IPS DF 6.9 (cell line): ENCODE measurements at regions not wholly inside any gene's neighbourhood (a gene's known extent, or its start where the extent isn't known, plus 50 kb on each side); places are given as distances from the start of the nearest gene placed in this dataset.

Source experiments
- DNase-seq: peaks from one replicate; pipeline ENCODE4 v3.0.0-alpha.2; 2013; ENCODE audit warnings: low read depth, low spot score
- H3K27ac ChIP-seq: one replicate; pipeline ENCODE4 v1.5.1; 2013; ENCODE audit warnings: low read length, control low read depth
- H3K27me3 ChIP-seq: 2 replicates; pipeline ENCODE4 v1.6.1; 2013; ENCODE audit warnings: mild to moderate bottlenecking, low read length; ENCODE audit not compliant: control insufficient read depth, insufficient read depth
- H3K36me3 ChIP-seq: 2 replicates; pipeline ENCODE4 v1.6.1; 2013; ENCODE audit warnings: low read length; ENCODE audit not compliant: control insufficient read depth, insufficient read depth
- H3K4me1 ChIP-seq: 2 replicates; pipeline ENCODE4 v1.6.1; 2013; ENCODE audit warnings: low read length; ENCODE audit not compliant: control insufficient read depth, insufficient read depth
- H3K4me3 ChIP-seq: 2 replicates; pipeline ENCODE4 v1.5.1; 2013; ENCODE audit warnings: mild to moderate bottlenecking, low read length
- H3K9me3 ChIP-seq: 2 replicates; pipeline ENCODE4 v1.6.1; 2013; ENCODE audit warnings: low read length, inconsistent platforms; ENCODE audit not compliant: control insufficient read depth, insufficient read depth
- WGBS: extraction: QIAGEN DNeasy Blood & Tissue Kit; methylation state at CpG from one replicate; pipeline ENCODE4 v1.1.7; 2013; ENCODE audit warnings: mixed read lengths, missing lambda C conversion rate; ENCODE audit not compliant: insufficient read length, insufficient coverage; 5-methylcytosine and 5-hydroxymethylcytosine counted together

DNA sequence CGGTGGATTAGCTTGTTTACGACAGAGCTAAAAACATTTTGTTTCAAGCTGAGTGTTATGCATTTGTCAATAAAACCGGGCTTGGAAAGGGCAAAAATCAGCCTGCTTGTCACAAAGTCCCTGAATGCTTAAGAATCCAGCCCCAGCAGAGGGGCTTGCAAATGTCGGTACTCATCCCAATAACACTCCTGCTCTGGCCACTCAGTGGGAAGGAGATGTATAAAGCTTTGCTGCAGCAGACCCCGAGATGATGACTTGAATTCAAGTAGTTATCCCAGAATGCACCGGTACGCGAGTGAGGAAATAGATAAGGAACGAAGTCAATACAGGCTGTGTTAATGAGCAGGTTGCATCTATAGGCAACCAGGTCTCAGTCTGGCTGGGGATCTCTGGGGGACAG lies 662.3 kb downstream of the CCSER2 start:
- DNase-seq: no peak
- no CpG with 5 or more reads among the region's 9 CpGs for WGBS
- Histone ChIP-seq H3K27me3 (no peaks in the 10 kb centered on the region), H3K36me3 (no peaks in the 10 kb centered on the region), H3K4me3 (no peak overlapping the region), H3K27ac (no peak overlapping the region), H3K9me3 (no peaks in the 10 kb centered on the region), H3K4me1 (no peaks in the 10 kb centered on the region)

DNA sequence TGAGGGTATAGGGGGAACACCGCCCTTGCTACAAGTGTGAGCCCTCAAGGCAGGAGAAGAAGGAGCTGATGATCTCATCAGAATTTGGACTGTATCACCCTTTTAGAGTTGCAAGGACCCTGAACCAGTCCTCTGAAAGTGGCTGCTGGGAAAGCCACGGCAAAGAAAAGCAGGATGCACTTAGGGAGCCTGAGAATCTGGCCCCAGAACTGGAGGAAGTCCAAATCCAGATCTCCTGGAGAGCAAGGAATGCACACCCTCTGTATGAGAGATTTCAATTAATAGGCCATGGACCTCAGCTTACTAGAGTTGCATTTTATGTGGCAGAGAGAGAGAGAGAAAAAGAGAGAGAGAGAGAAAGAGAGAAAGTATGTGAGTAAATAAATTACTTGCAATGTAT lies 662.9 kb downstream of the CCSER2 start:
- no peak for DNase-seq
- Histone ChIP-seq H3K4me3 (no peak overlapping the region), H3K27ac (no peak overlapping the region), H3K4me1 (no peaks in the 10 kb centered on the region), H3K36me3 (no peaks in the 10 kb centered on the region), H3K9me3 (no peaks in the 10 kb centered on the region), H3K27me3 (no peaks in the 10 kb centered on the region)
- no CpG with 5 or more reads among the region's 2 CpGs for whole genome bisulfite sequencing

DNA sequence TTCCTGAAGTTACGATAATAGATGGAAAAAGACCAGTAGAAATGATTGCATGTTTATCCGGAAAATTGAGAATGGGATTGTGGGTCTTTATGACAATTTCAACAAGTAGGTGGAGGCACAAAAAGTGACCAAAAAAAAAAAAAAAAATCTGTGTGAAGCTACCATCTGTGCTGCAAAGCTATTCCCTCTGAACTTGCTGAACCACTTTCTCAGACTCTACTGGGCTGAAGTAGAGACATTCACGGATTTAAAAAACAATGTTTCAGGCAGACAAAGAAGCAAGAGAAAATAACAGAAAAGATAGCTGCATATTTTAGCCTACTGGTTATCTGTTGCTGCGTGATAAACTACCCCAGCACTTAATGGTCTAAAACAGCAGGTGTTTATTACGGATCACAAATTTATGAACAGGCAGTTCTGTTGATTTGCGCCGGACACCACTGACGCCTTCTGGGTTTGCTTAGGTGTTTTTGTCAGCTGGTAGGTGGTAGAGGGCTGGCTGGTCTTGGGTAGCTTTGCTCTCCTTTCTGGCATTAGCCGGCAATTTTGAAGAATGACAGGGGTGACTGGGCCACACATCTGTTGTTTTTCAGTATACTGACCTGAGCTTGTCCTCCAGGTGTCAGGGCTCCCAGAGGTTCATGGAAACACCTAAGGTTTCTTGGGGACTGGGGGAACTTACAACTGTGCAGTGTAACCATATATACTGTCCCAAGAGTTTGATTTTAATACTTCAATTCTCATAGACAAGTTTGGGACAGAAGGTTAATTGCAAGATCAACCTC lies 665.1 kb downstream of the CCSER2 start:
- Histone ChIP-seq H3K4me3 (no peak overlapping the region), H3K9me3 (no peaks in the 10 kb centered on the region), H3K27me3 (no peaks in the 10 kb centered on the region), H3K27ac (no peak overlapping the region), H3K4me1 (no peaks in the 10 kb centered on the region), H3K36me3 (no peaks in the 10 kb centered on the region)
- no CpG with 5 or more reads among the region's 9 CpGs for WGBS
- no peak for DNase-seq

DNA sequence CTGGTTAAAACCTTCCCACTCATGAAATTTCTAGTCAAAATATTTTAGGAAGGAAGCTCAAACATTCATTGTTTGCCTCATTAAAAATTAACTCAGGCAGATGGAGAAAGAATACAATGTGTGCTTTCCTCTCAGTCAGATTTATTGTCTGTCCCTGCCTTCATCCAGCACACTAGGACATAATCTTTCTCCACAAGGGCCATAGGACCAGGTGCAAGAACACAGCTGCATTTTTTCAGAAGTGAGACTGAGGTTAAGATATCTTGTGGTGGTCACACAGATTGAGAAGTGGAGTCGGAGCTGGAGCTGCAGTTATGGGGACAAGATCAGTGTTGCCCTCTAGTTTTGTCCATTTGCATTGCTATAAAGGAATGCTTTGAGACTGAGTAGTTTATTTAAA lies 666.3 kb downstream of the CCSER2 start:
- no CpG with 5 or more reads among the region's 1 CpG for WGBS
- Histone ChIP-seq H3K27me3 (no peaks in the 10 kb centered on the region), H3K4me1 (no peaks in the 10 kb centered on the region)

DNA sequence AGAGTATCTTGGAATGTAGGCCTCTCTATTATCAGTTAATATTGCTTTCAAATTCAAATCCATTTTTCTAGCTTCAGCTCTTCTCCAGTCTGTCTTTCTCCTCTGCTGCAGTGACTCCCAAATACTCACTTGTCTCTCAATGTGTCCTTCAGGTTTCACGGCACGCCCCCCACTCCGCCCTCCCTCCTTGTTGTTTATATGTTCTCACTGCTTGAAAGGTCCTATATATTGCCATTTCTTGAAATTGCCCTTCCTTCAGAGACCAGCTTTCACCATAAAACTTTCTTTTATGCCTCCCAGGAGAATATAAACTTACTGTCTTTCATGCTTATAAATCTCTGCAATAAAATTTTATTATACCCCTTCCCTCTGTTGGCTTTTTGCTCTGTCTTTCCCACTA lies 668.2 kb downstream of the CCSER2 start:
- Histone ChIP-seq H3K27ac (no peak overlapping the region), H3K27me3 (no peaks in the 10 kb centered on the region), H3K36me3 (no peaks in the 10 kb centered on the region), H3K9me3 (no peaks in the 10 kb centered on the region), H3K4me3 (no peak overlapping the region), H3K4me1 (no peaks in the 10 kb centered on the region)
- no peak for DNase-seq
- no CpG with 5 or more reads among the region's 3 CpGs for WGBS

More for the DNA sequence above, 666.3 kb downstream of the CCSER2 start:
- no peaks in the 10 kb centered on the region for H3K9me3 ChIP-seq
- no peak overlapping the region for H3K27ac ChIP-seq
- DNase-seq: no peak
- H3K4me3 ChIP-seq: no peak overlapping the region
- H3K36me3 ChIP-seq: no peaks in the 10 kb centered on the region

DNA sequence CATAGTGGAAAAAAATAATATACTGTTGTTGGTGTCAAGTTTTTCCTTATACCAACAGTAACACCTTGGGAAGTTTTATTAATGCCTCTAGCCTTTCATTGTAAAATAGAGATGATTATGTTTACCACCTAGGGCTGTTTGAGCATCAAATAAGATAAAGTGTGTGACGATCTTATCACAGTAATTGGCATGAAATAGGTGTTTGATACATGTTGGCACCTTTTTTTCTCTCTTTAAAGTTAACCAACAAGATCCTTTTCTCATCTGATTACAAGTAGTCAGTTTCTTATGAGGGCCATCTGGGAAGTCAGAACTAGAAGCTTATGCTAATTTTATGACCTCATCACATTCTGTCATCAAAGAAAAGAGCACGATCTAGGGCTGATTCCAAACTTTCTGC lies 669.5 kb downstream of the CCSER2 start:
- Histone ChIP-seq H3K36me3 (no peaks in the 10 kb centered on the region), H3K27ac (no peak overlapping the region), H3K27me3 (no peaks in the 10 kb centered on the region), H3K4me3 (no peak overlapping the region), H3K4me1 (no peaks in the 10 kb centered on the region), H3K9me3 (no peaks in the 10 kb centered on the region)
- no CpG with 5 or more reads among the region's 2 CpGs for WGBS
- DNase-seq: no peak

DNA sequence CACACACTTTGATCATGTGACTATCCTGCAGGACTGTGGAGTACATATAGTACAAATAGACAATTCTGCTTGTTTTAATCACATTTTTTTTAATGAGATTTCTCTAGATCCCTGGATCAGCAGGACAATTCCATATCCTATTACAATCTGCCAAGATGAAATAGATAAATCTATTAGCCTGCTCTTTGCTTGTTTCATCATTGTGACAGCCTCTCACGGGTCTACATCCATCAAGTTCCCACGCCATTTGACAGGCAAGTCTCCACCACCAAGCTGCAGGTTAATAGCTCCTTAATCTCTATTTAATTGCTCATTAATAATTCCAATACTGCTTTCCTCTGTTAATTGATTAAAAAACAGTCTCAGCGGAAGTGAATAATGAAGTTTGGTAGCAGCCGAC lies 671.5 kb downstream of the CCSER2 start:
- Histone ChIP-seq H3K36me3 (no peaks in the 10 kb centered on the region), H3K9me3 (no peaks in the 10 kb centered on the region), H3K27ac (no peak overlapping the region), H3K4me1 (no peaks in the 10 kb centered on the region), H3K4me3 (no peak overlapping the region), H3K27me3 (no peaks in the 10 kb centered on the region)
- no peak for DNase-seq
- no CpG with 5 or more reads among the region's 4 CpGs for WGBS

DNA sequence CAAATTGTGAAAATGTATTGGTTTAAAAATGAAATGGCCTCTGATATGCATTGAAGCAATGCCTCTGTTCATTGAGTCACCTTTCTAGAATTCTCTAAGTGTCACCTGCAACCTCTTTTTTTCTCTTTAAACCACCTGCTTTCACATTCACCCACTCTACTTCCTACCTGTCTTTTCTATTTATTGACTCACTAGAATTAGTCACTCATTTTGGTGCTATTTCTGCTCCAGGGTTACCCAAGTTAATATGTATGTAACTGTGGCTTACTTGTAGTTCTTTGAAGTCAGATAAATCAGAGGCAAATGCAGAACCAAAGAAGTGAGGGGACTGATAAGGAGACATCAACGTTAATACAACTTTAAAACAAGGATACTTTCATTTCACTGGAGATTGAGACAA lies 674.7 kb downstream of the CCSER2 start:
- H3K27me3 ChIP-seq: no peaks in the 10 kb centered on the region
- no peak for DNase-seq
- no CpG with 5 or more reads among the region's 1 CpG for WGBS
- no peak overlapping the region for H3K27ac ChIP-seq
- H3K9me3 ChIP-seq: no peaks in the 10 kb centered on the region
- H3K36me3 ChIP-seq: no peaks in the 10 kb centered on the region
- no peak overlapping the region for H3K4me3 ChIP-seq
- H3K4me1 ChIP-seq: no peaks in the 10 kb centered on the region

DNA sequence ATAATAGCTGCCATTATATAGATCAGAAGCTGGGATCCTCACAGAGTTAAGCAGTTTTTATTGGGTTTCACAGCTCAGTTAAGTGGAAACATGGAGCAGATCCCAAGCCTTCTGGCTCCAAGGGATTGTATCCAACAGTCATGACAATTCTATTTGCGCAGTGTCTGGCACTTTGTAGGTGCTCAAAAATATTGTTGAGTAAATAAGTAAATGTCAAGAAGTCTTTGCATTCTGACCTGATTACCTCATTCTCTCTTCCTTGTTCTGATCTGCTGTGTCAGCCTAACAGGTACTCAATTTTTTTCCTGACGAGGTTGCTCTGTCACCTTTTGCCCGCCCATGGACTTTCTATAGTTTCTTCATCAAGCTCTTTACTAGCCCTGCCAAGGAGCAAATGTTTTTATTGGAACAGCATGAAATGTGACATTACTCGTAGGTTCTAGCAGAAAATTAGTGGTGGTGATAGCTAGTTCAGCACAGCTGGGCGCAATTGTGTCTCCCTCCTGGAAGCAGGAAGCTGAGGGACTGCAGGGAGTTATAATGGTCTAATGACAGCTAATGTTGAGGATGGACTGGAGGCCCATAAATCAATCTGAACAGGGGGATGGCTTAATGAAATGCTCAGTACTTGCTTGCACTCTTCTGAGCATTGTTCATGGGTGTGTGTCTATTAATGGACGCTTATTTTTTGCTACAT lies 680.2 kb downstream of the CCSER2 start:
- H3K36me3 ChIP-seq: no peaks in the 10 kb centered on the region
- no peak overlapping the region for H3K27ac ChIP-seq
- no peak for DNase-seq
- no peaks in the 10 kb centered on the region for H3K4me1 ChIP-seq
- no peak overlapping the region for H3K4me3 ChIP-seq
- no CpG with 5 or more reads among the region's 6 CpGs for WGBS
- no peaks in the 10 kb centered on the region for H3K27me3 ChIP-seq
- H3K9me3 ChIP-seq: no peaks in the 10 kb centered on the region

DNA sequence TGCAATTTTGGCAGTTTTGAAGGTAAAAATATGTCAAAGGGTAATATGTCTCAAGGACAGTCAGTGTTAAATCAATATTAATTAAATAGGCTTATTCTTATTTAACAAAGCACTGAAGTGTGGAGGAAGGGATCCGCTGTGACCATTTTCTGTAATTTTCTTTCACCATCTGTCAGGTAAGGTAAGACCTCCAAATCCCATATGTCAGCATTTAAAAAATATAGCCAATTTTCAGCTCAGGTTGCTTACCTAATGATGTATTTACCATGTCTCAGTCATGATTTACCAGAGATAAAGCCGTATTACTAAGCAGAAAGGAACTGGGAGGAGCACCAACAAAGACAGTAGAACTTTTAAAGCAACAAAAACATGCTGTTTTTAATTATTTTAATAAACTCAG lies 683.9 kb downstream of the CCSER2 start:
- no peaks in the 10 kb centered on the region for H3K27me3 ChIP-seq
- no peaks in the 10 kb centered on the region for H3K9me3 ChIP-seq
- no peak for DNase-seq
- no CpG with 5 or more reads among the region's 2 CpGs for WGBS
- no peaks in the 10 kb centered on the region for H3K36me3 ChIP-seq
- H3K4me3 ChIP-seq: no peak overlapping the region
- no peaks in the 10 kb centered on the region for H3K4me1 ChIP-seq
- H3K27ac ChIP-seq: no peak overlapping the region
